Dedifferentiated amniotic fluid mesenchymal stem cell (primary cell): ENCODE measurements at regions not wholly inside any gene's neighbourhood (a gene's known extent, or its start where the extent isn't known, plus 50 kb on each side); places are given as distances from the start of the nearest gene placed in this dataset.
"Not testable (repeated sequence)": the region's sequence is repeated elsewhere in the genome, so short reads cannot be mapped to it uniquely, and the experiment has no call there.

Experiments
- DNase-seq: peaks from one replicate; pipeline ENCODE4 v3.0.0-alpha.2; 2016; ENCODE audit errors: extremely low spot score

- DNase-seq = no peak
Measured at GRCh38 chr15:94991718-94992117, 760.4 kb downstream of the MCTP2 start.

GRCh38 chr15:95009635-95010034, 778.3 kb downstream of the MCTP2 start:
- no peak for DNase-seq

GRCh38 chr15:95013381-95013780, 782.0 kb downstream of the MCTP2 start:
- DNase-seq = no peak

- no peak for DNase-seq
Measured at GRCh38 chr15:95016511-95017229, 785.3 kb downstream of the MCTP2 start.

DNA sequence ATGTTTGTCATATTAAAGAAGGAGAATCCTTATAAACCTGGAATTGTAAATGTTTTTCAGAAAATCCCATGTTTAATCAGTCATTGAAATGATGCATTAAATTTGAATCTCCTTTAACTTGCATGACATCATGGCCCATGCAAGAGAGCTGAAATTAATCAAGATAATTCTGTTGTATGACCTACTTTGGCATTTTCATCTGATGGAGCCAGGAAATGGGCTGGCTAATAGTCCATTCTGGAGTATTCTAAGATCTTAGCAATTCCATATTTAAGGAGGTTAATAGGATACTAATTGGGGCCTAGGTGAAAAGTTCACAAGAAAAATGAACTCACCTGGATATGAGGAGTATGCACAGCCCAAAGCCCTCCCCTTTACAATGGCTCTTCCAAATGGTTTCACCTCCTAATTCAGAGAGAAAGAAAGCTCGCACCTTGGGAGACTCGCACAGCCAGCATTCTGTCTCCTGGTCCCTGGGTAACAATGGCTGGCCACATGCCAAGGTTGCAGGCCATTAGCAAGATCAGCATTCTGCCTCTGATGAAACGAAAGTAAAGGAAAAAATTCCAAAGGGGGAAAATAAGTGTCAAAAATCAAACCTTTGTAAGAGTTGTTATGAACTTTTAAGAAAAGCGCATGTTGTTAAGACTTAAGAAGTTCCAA, 786.4 kb downstream of the MCTP2 start:
- no peak for DNase-seq

GRCh38 chr15:95018888-95019545, 787.7 kb downstream of the MCTP2 start:
- DNase-seq = no peak

DNA sequence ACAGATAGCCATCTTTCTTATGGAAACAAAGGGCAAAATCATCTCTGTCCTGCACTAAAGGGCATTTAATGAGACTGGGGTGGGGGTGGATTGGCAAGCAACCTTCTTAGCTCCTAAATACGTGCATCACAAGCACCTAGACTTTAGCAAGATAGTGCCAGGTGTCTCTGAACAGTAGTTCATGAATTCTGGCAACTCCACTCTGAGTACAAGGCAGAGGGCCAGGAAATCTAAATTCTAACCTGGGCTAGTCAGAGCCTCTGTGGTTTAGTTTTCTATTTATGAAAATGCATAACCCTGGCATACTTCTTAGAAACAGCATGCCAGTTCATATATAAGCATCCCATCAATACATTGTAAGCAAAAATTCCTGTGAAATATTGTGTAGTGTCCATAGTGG, 788.5 kb downstream of the MCTP2 start:
- DNase-seq = no peak

DNA sequence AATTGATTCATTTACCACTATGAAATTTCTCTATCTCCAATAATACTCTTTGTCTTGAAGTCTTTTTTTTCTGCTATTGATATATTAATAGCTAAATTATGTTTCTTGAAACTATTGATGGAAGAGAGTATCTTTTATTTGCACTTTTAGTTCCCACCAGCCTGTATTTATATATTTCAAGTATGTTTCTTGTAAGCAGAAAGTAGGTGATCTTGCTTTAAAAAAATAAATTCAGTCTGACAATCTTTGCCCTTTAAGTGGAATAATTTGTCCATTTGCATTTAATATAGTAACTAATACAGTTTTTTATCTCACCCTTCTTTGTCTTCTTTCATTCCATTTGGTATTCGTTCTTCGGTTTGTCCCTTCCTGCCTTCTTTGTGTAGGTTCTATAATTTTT, 790.5 kb downstream of the MCTP2 start:
- no peak for DNase-seq

- peak; percentile 40 for DNase-seq
Measured at GRCh38 chr15:95024351-95024750, 793.0 kb downstream of the MCTP2 start.

DNA sequence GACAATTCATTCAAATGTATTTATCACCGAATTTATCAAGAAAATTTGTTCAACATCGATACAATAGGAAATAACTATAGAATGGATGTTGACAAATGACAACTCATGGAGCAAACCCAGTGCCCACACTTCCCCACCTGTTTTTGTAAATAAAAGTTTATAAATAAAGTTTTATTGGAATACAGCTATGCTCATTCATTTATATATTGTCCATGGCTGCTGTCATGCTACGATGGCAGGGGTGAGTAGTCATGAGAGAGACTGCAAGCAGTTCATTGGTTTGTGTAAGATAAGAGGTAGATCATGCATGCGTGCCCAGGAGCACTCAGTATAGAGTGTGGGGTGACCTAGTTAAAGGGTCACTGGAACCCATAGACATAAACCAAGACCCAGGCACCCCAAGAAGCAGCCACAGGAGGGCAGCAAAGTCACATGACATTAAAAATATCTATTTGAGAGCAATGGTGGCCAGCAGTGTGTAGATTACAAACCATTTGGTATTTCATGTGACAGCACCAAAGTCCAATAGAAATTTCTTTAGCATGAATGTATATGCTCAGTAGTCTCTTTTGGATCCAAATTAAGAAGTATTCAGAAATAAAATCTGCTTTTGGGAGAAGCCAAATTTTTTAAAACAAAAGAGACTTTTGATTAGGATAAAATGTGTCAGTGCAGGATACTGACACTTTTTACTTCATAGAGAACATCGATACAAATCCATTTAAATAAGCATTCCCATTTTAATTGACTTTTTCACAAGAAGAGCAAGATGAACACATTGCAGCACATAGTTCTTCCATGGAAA, 794.8 kb downstream of the MCTP2 start:
- peak; percentile 44 for DNase-seq

- no peak for DNase-seq
Measured at GRCh38 chr15:95027981-95028380, 796.6 kb downstream of the MCTP2 start.

DNA sequence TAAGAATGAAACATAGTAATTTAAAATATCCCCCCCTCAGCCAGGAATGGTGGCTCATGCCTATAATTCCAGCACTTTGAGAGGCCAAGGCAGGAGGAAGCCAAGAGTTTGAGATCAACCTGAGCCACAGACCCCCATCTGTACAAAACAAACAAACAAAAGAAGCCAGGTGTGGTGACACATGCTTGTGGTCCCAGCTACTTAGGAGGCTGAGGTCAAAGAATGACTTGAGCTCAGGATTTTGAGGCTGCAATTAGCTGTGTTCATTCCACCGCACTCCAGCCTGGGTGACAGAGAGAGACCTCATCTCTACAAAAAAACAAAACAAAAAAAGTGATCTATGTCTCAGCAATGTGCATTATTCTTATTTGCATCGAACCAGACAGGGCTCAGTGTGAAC, 800.8 kb downstream of the MCTP2 start:
- no peak for DNase-seq

DNA sequence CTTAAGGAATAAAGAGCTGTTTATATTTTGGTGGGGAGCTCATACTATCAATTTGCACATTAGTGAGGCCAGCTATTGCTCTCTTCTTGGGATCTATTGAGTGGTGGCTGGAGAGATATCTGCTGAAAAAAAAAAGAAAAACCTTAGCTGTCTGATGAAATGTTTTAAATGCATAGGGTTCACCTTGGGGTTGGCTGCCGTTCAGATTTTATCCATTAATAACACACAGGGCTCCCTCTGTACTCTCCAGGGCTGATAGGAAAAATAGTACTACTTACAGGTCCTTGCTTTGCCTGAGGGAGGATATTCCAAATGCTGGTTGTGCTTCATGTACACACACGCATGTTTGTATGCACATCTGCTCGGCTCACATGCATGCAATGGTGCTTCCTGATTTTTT, 803.7 kb downstream of the MCTP2 start:
- no peak for DNase-seq

- no peak for DNase-seq
Measured at GRCh38 chr15:95041297-95041696, 809.9 kb downstream of the MCTP2 start.

DNA sequence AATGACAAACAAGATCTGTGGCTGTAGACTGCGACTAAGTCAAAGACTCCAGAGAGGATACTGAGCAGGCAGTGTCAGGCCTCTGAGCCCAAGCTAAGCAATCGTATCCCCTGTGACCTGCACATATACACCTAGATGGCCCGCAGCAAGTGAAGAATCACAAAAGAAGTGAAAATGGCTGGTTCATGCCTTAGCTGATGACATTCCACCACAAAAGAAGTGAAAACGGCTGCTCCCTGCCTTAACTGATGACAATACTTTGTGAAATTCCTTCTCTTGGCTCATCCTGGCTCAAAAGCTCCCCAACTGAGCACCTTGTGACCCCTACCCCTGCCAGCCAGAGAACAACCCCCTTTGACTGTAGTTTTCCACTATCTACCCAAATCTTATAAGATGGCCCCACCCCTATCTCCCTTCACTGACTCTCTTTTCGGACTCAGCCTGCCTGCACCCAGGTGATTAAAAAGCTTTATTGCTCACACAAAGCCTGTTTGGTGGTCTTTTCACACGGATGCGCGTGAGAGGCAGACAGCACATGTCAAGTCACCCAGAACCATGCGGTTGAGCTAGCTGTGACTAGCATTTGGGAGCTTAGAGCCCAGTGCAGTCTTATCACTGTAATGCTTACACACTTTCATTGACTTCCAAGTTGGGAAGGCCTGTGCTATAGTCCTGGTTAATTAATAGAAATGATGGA, 812.0 kb downstream of the MCTP2 start:
- not testable (repeated sequence) for DNase-seq

DNA sequence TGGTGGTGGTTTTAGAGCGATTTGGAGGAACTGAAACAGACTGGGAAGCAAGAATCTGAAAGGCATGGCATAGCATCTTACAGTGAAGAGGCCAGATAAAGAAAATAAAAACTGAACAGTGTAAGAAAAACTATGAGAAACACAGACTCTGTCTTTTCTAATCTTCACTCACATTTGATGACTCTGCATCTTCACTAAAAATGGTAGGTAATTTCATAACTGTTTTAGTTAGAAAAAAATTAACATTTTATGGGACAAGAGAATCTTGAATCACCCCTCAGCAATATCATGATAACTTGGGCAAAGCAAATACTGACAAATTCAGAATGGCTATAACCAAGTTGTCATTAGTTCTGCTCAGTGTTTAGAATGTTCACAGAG, 812.6 kb downstream of the MCTP2 start:
- no peak for DNase-seq

DNA sequence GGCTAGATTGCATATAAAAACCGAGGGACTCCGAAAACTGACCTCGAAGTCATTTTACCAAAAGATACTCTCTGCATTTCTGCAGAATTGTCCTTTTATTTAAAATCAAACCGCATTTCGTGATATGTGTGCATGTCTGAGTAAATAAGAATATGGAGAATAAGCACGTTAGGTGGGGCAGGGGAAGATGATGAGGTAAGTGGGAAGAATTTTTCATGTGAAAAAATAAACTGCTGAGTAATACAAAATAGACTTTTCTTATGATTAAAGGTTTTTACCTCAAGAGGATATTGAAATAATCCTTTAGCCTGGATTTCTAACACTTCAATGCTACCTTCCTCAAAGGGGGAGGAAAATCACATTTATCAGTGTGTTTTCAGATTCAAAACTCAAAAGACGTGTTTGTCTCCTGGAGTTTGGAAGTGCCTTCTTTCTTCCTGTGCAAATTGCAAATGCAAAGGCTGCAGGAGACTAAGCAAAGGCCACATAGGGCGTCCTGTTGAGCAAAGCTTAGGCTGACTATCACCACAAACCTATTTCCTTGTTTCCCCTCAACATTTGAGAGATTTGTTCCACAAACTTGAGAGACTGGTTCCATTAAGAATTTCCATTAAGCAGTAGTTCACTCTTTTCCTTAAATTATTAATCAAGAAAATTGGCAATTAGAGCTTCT, 813.5 kb downstream of the MCTP2 start:
- no peak for DNase-seq

DNA sequence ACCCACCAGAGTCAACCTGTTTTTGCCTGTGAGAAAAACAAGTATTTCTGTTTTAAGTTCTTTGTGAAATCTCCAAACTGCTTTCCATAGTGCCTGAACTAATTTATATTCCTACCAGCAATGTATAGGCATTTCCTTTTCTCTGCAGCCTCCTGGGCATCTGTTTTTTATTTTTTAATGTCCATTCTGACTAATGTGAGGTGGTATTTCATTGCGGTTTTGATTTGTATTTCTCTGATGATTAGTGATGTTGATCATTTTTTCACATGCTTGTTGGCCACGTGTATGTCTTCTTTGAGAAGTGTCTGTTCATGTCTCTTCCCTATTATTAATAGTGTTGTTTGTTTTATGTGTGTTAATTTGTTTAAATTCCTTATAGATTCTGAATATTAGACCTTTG, 820.5 kb downstream of the MCTP2 start:
- DNase-seq = no peak

DNA sequence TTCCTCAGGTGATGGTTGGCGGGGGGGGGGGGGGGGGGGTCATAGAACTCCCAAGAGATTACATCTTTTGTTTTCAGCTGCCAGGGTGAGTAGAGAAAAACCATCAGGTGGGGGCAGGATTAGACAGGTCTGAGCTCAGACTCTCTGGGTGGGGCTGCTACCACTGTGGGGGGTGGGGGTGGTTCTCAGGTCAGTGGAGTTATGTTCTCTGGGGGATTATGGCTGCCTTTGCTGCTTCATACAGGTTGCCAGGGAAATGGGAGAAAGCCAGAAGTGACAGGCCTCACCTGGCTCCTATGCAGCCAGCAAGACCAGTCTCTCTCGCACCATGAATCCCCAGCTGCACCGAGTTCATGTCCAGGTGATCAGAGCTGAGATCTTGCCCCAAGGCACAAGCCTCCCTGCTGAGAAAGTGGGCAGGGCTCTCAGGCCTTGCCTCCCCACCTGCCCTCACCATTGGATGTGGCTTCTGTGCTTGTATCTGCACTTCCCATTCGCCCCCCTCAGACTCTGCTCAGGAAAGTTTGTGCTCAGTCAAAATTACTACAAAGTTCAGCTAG, 828.1 kb downstream of the MCTP2 start:
- no peak for DNase-seq

- DNase-seq = no peak
Measured at GRCh38 chr15:95068701-95069521, 837.5 kb downstream of the MCTP2 start.
